Lower leg skin (tissue), 3 donors: ENCODE measurements at regions not wholly inside any gene's neighbourhood (a gene's known extent, or its start where the extent isn't known, plus 50 kb on each side); places are given as distances from the start of the nearest gene placed in this dataset.

ENCODE experiments used
- POLR2A ChIP-seq, 2 donors: fragments of 450-650 bp; IDR thresholded peaks; one replicate each; pipeline ENCODE4 v1.6.1; 2016 to 2017; ENCODE audit warnings: antibody characterized with exemption in 2 of 2, mild to moderate bottlenecking in 1 of 2, moderate library complexity in 1 of 2
- TF ChIP-seq, protein P1 (sequence below), 3 donors: fragments of 450-650 bp; IDR thresholded peaks; one replicate each; pipeline ENCODE4 v1.5.1; 2016; ENCODE audit warnings: antibody characterized with exemption in 3 of 3, mild to moderate bottlenecking in 3 of 3, moderate library complexity in 2 of 3

DNA sequence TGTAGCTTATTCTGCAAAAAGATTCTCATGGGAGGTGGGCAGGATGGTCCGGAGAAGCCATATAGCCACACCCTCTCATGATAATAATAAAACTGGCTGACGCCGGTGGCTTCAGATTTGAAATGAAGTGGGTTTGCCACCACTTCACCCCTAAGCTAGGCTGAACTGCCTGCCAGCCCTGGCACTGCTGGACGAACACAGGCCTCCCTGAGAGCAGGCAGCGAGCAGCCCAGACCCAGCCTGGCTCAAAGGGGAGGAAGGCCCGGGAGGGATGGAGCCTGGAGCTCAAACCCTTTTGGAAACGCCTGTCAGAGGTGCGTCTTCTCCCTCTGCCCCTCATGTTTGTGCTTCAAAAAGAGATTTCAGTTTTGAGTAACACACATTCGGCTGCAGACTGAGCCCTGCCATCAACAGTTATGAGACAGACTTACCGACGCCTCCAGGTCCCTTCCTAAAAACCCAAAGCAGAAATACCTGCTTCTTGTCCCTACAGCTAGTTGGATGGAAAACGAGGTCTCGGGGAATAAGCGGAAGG lies 71.1 kb upstream of the HPCAL1 start:
- TF ChIP-seq, protein P1, sequence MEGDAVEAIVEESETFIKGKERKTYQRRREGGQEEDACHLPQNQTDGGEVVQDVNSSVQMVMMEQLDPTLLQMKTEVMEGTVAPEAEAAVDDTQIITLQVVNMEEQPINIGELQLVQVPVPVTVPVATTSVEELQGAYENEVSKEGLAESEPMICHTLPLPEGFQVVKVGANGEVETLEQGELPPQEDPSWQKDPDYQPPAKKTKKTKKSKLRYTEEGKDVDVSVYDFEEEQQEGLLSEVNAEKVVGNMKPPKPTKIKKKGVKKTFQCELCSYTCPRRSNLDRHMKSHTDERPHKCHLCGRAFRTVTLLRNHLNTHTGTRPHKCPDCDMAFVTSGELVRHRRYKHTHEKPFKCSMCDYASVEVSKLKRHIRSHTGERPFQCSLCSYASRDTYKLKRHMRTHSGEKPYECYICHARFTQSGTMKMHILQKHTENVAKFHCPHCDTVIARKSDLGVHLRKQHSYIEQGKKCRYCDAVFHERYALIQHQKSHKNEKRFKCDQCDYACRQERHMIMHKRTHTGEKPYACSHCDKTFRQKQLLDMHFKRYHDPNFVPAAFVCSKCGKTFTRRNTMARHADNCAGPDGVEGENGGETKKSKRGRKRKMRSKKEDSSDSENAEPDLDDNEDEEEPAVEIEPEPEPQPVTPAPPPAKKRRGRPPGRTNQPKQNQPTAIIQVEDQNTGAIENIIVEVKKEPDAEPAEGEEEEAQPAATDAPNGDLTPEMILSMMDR (IDR thresholded peaks at IDR 0.05), result no peak
- no peak for TF ChIP-seq POLR2A (IDR thresholded peaks at IDR 0.05)
